Limb (tissue), 2 donors: ENCODE measurements at regions not wholly inside any gene's neighbourhood (a gene's known extent, or its start where the extent isn't known, plus 50 kb on each side); places are given as distances from the start of the nearest gene placed in this dataset.

Source experiments
- DNase-seq, 2 donors: peaks; one replicate each; pipeline ENCODE4 v3.0.0-alpha.2; 2016; ENCODE audit errors: extremely low spot score in 2 of 2

DNA sequence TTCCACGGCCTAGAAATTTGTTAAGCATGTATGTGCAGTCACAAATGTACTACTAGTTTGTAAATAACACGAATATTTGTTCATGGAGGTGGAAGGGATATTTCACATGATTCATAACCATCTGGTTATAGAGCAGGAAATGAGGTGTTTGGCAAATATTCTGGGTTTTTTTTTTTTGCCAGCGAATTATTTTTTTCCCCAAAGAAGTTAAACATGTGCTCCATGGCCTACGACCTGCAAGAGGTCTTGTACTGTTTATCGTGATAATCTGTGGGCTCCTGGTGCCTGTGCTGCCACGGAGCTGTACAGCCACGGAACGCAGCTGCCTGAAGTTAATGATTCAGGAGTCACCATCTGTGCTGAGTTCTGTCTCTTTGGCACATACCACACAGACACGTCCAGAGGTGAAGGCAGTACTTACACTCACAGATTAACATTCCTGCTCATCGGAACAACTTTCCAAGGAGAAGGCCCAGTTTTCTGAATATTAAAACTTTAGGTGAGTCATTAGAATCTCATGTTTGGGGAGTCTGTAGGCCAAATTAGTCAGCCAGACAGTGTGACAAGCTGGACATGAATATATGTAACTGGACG, 156.3 kb downstream of the TMX1 start:
- peak in 1 of 2 donors; percentile 30 for DNase-seq

GRCh38 chr14:51398898-51399297, 158.9 kb downstream of the TMX1 start:
- DNase-seq: no peak

DNA sequence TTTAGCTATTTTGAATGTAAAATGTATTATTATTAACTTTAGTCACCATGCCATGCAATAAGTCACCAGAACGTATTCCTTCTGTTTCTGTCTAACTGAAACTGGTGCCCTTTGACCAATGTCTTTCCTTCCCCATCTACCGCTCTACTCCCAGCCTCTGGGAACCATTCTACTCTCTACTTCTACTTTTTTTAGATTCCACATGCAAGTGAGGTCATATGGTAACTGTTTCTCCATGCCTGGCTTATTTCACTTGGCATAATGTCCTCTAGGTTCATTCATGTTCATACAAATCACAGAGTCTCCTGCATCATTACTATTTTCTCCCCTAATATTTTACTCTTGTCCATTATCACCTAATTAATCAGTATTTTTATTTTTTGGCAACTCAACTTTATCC, 160.1 kb downstream of the TMX1 start:
- no peak for DNase-seq

DNA sequence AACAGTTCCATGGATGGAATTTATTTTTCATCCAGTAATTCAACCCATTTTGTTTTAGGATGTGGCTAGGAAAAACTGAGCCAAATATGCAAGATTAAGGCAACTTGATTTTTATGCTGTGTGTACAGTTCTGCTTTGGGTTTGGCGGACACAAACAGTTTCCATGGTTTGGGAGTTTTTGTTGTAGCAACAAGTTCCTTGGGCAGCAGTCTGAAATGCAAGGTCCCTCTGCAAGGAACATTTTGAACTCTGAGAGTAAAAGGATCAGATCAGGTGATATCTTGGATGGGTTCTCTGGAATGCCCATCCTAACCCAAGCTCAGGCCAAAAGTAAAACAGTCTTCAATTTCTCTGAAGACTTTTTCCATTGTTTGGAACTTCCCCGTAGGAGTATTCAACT, 161.2 kb downstream of the TMX1 start:
- DNase-seq: no peak

GRCh38 chr14:51401756-51402155, 161.7 kb downstream of the TMX1 start:
- DNase-seq: no peak

DNA sequence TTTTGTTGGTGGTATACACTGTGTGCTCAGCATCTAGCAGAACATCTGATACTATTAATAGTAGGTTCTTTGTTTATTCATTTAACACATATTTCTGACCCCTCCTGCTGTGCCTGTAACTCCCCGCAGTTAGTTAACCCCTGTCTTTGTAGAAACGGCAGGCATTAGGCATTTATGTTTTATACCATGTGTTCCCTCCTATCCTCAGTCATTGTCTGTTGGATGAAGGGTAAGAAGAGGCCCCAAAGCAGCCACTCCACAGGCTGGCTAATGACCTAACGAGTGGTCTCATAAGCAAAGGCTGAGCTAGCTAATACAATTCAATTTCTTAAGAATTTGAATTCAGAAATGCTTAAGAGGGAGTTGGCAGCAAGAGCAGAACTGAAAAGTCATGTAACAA, 170.8 kb downstream of the TMX1 start:
- no peak for DNase-seq

DNA sequence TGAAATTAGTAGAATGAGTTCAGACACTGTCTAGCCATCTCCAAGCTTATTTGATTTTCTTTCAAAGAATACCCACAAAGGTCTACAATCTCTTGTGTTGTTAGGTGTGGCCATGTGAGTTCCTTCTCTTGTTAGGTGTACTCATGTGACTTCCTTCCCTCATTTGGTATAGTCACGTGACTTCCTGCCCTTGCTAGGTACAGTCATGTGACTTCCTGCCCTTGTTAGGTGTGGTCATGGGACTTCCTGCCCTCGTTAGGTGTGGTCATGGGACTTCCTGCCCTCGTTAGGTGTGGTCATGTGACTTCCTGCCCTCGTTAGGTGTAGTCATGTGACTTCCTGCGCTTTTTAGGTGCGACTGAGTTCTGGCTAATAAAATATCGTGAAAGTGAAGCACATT, 179.6 kb downstream of the TMX1 start:
- DNase-seq: no peak

DNA sequence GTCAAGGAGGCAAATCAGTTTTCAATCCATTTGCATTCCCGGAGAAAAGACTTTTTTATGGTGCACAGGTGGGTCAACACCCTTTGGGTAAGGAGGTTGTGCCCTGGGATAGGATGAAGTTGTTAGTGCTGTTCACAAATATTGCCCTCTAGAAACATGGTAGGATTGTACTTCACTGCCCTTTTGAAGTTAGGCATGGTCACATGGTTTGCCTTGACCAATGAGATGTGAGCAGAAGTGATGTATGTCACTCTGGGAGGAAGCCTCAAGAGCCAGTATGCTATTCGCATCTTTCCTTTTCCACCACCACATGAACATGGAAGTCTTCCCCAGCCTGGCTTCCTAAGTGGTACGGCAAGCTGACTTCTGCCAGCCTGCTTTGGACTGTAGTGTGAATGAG, 182.7 kb downstream of the TMX1 start:
- no peak for DNase-seq

GRCh38 chr14:51424041-51424440, 184.0 kb downstream of the TMX1 start:
- no peak for DNase-seq

DNA sequence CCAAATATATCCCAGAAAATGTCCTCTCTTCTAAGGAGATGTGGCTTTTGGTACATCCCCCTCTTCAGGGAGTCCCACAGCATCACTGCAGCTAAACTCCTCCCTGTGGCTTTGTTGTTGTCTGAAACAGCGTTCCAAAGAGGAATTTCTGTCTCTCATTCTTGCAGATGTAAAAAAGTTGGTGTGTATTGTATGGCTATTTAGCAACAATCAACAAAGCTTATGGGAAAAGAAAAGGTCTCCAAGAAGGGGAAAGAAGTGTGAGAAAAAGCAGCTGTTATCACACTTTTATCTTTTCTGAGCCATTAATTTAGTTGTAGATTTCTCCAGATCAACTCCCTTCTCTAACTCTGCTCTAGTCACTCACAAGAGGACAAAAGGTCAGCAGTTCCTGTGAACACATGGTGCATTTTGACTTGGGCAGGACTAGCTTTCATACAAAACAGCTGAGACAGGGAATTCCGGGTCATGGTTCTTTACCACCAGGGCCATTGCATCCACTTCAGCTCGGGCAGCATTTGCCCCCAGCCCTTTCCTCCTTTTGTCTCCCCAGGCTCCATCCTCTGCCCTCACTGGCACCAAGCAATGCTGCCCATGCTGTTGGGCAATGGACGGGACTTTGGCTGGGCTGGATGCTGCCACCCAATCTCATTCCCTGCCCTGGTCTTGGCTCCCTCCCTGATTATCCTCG, 184.7 kb downstream of the TMX1 start:
- peak in 1 of 2 donors; percentile 44 for DNase-seq

GRCh38 chr14:51428981-51429380, 188.9 kb downstream of the TMX1 start:
- no peak for DNase-seq

- DNase-seq: no peak
Observed at GRCh38 chr14:51430079-51430478, 190.0 kb downstream of the TMX1 start.

DNA sequence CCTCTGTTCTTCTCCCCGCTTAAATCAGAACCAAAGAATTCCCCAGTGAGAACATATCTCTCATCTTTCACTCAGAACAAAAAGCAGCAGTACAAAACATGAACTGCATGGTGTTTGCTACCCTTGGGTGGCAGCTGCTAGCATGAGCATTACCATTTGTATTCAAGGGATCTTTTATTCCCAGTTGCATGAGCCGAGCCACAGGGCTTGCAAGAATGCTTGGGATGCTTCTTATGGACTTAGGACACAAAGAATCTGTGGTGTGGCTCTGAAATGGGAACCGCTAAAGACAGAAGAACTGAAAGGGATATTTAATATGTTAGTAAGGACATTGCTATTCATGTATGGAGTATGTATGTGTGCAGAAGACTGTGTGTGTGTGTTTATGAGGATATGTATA, 190.6 kb downstream of the TMX1 start:
- peak in 1 of 2 donors; percentile 33 for DNase-seq

DNA sequence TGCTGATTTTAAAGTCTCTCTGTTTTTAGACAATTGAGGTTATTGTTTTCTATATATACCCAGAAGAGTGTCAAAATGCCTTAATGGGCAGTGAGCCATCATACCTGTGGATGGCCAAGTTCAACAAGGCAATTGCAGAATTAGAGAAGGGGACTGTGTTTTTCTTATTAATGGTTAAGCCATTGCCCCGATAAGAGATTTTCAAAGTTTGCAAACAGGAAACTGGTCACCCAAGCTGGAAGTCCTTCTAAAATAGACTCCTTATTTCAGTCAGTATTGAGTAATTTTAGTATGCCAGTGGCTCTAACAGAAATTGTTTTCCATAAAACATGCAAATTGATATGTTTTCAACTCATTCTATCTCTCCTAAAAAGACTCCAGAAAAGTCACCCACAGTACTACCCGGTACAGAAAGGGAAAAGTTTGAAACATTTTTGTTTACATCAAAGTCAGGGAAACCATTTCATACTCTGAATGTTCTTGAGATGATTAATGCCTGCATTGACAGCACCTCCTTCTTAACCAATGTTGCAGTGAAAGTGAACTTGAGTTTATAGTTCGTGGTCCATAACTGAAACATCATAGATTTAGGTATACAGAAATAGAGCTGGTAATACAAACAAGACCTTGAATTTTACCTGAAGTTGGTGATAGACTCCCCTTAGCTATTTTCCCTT, 191.1 kb downstream of the TMX1 start:
- no peak for DNase-seq

- no peak for DNase-seq
Observed at GRCh38 chr14:51431741-51432140, 191.7 kb downstream of the TMX1 start.

GRCh38 chr14:51432302-51432948, 192.4 kb downstream of the TMX1 start:
- no peak for DNase-seq

DNA sequence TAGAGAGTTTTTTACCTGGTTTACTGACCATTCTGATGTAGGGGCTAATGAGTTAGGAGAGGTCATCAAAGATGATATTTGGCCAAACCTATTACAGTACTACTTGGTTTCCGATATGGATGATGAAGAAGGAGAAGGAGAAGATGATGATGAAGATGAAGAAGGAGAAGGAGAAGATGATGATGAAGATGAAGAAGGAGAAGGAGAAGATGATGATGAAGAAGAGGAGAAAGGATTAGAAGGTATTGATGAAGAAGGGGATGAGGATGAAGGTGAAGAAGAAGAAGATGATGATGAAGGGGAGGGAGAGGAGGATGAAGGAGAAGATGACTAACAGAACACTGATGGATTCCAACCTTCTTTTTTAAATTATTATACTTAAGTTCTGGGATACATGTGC, 196.6 kb downstream of the TMX1 start:
- no peak for DNase-seq

GRCh38 chr14:51439896-51440295, 199.8 kb downstream of the TMX1 start:
- DNase-seq: no peak

GRCh38 chr14:51441001-51441400, 201.0 kb downstream of the TMX1 start:
- no peak for DNase-seq

GRCh38 chr14:51442513-51443175, 202.6 kb downstream of the TMX1 start:
- DNase-seq: no peak

- DNase-seq: no peak
Observed at GRCh38 chr14:51443195-51444018, 203.4 kb downstream of the TMX1 start.
